HG03442 (cell line): ENCODE measurements at regions not wholly inside any gene's neighbourhood (a gene's known extent, or its start where the extent isn't known, plus 50 kb on each side); places are given as distances from the start of the nearest gene placed in this dataset.
A peak's percentile ranks its signal among the peaks of the same experiment; 100 is the strongest.
"Not testable (repeated sequence)": the region's sequence is repeated elsewhere in the genome, so short reads cannot be mapped to it uniquely, and the experiment has no call there.

Source experiments
- ATAC-seq: cut with Tn5 transposase; IDR thresholded peaks from one replicate; pipeline ENCODE4 v1.9.1; 2021; ENCODE audit warnings: mild to moderate bottlenecking, moderate library complexity; ENCODE audit not compliant: unreplicated experiment

- ATAC-seq = no peak
Measured at GRCh38 chr11:13134886-13135285, 125.8 kb downstream of the RASSF10 start.

GRCh38 chr11:13135385-13136271 lies 126.5 kb downstream of the RASSF10 start:
- ATAC-seq = no peak

GRCh38 chr11:13136272-13136596 lies 127.1 kb downstream of the RASSF10 start:
- no peak for ATAC-seq

GRCh38 chr11:13137844-13138301 lies 128.8 kb downstream of the RASSF10 start:
- no peak for ATAC-seq

- ATAC-seq = not testable (repeated sequence)
Measured at GRCh38 chr11:13139085-13139484, 130.0 kb downstream of the RASSF10 start.

- peak; percentile 70 for ATAC-seq
Measured at GRCh38 chr11:13140028-13140870, 131.1 kb downstream of the RASSF10 start.

GRCh38 chr11:13140873-13141655 lies 131.9 kb downstream of the RASSF10 start:
- peak; percentile 14 for ATAC-seq

GRCh38 chr11:13141731-13142709 lies 132.9 kb downstream of the RASSF10 start:
- ATAC-seq = no peak

- ATAC-seq = no peak
Measured at GRCh38 chr11:13143486-13144297, 133.9 kb upstream of the BMAL1 start.

GRCh38 chr11:13145461-13145860 lies 132.1 kb upstream of the BMAL1 start:
- ATAC-seq = no peak

GRCh38 chr11:13149991-13150390 lies 127.6 kb upstream of the BMAL1 start:
- no peak for ATAC-seq

- ATAC-seq = no peak
Measured at GRCh38 chr11:13150487-13150886, 127.1 kb upstream of the BMAL1 start.

GRCh38 chr11:13152264-13152663 lies 125.3 kb upstream of the BMAL1 start:
- no peak for ATAC-seq

- ATAC-seq = no peak
Measured at GRCh38 chr11:13152736-13153541, 124.7 kb upstream of the BMAL1 start.

- ATAC-seq = not testable (repeated sequence)
Measured at GRCh38 chr11:13154374-13154773, 123.2 kb upstream of the BMAL1 start.

- no peak for ATAC-seq
Measured at GRCh38 chr11:13160346-13160745, 117.2 kb upstream of the BMAL1 start.

GRCh38 chr11:13160806-13161205 lies 116.8 kb upstream of the BMAL1 start:
- no peak for ATAC-seq

GRCh38 chr11:13163158-13163557 lies 114.4 kb upstream of the BMAL1 start:
- ATAC-seq = no peak
